GM12872 (cell line): ENCODE measurements at regions not wholly inside any gene's neighbourhood (a gene's known extent, or its start where the extent isn't known, plus 50 kb on each side); places are given as distances from the start of the nearest gene placed in this dataset.

ENCODE experiments used
- TF ChIP-seq, protein P1 (sequence below): IDR thresholded peaks from 3 replicates; pipeline ENCODE4 v1.5.1; 2011; ENCODE audit warnings: low read depth, mild to moderate bottlenecking, low read length, moderate library complexity; ENCODE audit not compliant: insufficient read depth

DNA sequence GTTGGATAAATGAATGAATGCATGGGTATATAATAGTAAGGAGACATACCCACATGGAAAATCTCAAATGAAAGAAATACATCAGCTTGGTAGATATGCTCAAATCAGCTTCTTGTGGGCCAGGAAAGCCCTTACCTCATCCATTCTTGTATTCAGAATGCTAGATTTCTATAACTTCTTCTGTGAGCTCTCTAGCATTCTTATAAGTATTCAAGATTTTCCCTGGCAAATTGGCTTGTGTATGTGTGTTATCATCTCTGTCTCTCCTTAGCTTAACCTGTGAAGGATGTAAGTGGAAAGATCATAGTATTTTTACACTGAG lies 100.8 kb downstream of the OR2B2 start:
- TF ChIP-seq, protein P1, sequence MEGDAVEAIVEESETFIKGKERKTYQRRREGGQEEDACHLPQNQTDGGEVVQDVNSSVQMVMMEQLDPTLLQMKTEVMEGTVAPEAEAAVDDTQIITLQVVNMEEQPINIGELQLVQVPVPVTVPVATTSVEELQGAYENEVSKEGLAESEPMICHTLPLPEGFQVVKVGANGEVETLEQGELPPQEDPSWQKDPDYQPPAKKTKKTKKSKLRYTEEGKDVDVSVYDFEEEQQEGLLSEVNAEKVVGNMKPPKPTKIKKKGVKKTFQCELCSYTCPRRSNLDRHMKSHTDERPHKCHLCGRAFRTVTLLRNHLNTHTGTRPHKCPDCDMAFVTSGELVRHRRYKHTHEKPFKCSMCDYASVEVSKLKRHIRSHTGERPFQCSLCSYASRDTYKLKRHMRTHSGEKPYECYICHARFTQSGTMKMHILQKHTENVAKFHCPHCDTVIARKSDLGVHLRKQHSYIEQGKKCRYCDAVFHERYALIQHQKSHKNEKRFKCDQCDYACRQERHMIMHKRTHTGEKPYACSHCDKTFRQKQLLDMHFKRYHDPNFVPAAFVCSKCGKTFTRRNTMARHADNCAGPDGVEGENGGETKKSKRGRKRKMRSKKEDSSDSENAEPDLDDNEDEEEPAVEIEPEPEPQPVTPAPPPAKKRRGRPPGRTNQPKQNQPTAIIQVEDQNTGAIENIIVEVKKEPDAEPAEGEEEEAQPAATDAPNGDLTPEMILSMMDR, result no peak

DNA sequence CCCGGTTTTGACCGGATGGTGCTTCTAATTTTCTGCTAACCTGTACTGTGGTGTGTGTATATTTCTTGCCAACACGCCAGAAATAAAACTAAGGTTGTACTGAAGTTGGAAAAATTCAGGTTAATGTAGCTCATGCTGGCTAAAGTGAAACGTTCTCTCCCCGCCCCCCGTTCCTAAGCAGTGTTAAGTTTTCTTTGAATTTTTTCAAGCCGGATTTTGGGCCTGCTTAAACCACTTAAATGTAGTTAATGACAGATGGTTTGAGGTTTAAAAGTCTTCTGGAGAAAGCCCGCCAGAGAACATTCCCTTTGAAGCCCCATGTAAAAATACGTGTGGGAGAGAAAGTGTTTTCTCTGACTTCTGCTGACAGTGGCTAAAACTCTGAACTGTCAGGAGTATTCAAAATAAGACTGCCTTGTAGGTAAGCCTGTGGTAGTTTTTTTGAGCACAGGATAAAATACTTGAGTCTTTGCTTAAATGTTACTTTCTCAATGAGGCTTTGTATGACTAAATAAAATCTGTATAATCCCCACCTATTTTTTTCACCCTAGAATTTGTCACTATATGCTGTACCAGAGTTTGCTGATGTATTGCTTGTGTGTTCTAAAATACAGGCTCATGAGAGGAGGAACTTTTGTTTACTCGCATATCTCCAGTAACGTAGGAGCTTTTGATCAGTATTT lies 101.3 kb downstream of the OR2B2 start:
- TF ChIP-seq, protein P1, result no peak

DNA sequence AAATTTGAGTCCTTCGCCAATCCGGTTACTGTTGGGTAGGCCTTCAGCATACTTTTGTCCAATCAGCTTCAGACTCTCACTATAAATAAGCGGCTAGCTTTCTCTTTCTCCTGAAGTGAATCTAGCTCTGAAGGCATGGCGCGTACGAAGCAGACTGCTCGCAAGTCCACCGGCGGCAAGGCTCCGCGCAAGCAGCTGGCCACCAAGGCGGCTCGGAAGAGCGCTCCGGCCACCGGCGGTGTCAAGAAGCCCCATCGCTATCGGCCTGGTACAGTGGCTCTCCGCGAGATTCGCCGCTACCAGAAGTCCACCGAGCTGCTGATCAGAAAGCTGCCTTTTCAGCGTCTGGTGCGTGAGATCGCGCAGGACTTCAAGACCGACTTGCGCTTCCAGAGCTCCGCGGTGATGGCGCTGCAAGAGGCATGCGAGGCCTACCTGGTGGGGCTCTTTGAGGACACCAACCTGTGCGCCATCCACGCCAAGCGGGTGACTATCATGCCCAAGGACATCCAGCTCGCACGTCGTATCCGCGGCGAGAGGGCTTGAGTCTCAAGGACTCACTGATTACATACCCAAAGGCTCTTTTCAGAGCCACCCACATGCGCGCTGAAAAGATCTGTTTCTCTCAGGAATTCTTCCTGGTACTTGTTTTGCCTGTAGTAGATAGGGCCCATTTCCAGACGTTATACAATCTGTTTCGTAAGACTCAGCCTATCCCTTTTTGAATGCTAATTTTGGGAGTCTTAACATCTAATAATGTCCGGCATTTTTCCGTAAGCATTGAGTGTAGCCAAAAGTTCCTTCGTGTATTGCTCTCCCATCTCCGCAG lies 102.0 kb downstream of the OR2B2 start:
- TF ChIP-seq, protein P1, result no peak

DNA sequence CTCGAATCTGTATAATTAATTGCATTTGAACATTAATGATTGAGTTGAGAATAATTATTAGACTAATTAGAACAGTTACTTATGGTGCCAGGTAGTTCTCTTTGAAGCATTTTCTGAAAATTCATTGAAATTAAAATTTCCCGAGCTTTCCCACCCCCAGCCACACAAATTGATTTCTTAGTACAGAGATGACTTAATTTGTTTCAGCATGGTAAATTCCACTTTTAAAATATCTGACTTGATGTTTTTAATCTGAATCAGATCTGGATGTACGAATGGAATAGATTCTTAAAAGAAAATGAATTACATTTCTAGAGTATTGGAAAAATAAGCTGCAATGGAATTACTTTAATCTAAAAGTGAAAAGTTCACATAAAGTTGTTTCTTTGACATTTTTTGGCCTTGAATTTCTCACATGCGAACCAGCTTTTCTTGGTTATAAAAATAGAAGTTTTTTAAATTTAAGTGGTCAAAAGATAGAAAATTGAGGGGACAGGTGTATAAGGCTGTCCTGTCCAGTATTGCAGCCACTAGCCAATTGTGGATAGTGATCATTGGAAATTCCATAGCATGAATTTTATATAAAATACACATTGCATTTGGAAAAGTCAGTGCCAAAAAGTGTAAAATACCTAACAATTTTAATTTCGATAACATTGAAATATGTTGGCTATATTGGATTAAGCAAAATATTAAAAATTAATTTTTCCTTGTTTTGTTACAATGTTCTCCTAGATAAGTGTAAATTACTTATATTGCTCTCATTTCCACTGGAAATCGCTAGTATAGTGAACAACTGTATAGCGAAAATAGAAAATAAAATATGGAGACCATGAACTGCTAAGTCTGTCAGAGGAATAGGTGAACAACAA lies 102.9 kb downstream of the OR2B2 start:
- TF ChIP-seq, protein P1, result no peak

DNA sequence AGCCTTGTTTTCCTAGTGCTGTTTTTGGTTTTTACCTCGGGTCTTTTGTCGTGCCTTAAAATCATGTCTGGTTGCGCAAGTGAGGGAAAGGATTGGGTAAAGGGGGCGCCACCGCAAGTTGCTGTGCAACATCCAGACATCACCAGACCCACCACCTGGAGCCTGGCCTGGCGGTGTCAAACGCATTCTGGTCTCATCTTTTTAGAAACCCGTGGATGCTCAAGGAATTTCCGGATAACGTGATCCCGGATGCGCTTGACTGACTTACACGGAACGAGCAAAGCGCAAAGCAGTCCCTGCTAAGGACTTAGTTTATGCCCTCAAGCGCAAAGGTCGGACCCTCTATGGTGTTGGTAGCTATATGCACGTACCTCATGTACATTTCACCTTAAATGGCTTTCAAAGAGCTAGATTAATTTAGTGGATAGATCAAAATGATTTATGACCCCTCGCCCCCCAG lies 105.2 kb downstream of the OR2B2 start:
- TF ChIP-seq, protein P1, result no peak

DNA sequence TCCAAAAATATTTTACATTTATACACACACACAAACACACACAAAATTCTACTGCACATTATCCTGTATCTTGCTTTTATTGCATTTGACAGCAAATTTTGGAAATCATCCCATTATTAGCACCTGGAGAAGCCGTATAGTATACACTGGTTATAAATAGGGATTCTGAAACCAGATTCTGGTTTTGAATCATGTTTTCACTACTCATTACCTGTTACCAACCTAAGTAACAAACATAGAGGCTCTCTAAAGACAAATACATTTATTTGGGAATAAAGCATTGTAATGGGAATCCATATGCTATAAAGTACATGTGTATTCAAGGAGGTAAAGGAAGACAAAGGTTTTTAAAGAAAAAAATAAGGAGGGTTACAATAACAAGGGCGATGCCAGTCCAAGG lies 106.8 kb downstream of the OR2B2 start:
- TF ChIP-seq, protein P1, result no peak

DNA sequence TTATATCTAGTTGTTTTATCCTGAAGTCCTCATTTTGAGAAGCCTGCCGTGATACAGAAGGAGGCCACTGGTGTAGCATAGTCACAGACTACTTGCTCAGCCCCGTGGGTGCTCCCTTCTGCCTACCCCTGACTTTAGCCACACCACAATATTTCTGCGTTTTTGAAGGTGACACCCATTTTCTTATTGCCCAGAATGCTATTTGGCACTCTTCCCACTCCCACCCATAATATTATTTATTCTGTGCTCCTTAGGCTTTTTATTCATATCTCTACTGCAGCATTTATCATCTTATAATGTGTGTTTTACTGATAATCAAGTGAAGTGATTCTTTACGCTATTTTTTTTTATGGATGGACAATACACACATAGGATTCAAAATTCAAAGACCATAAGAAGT lies 107.3 kb downstream of the OR2B2 start:
- TF ChIP-seq, protein P1, result no peak
